ENCODE measurements at regions not wholly inside any gene's neighbourhood (a gene's known extent, or its start where the extent isn't known, plus 50 kb on each side); places are given as distances from the start of the nearest gene placed in this dataset.

DNA sequence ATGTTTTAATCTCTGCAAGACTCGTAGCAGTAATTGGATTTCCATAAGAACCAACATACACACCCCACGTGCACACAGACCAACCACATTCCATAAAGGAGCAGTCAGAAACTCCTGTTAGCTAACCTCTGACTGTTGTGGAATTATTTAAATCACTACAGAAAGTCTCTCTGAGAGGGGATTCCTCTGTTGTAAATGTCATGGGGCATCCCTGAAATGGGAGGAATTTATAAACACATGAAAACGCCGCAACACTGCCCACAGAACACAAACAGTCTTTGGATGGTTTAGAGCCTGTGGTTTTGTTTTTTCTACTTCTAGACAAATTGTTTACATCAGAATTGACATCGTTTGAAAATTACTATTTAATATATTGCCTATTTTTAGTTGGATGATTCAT, 740.1 kb upstream of the GRM7 start:
- WGBS, 2 donors = 58 to 61% methylated on average over 5 of the region's 5 CpGs
- H3K4me3 ChIP-seq (ENCODE audit: low read depth, poor library complexity, severe bottlenecking) = no peak overlapping the region
- TF ChIP-seq POLR2A (IDR thresholded peaks at IDR 0.05) = no peak
- TF ChIP-seq, protein P1, sequence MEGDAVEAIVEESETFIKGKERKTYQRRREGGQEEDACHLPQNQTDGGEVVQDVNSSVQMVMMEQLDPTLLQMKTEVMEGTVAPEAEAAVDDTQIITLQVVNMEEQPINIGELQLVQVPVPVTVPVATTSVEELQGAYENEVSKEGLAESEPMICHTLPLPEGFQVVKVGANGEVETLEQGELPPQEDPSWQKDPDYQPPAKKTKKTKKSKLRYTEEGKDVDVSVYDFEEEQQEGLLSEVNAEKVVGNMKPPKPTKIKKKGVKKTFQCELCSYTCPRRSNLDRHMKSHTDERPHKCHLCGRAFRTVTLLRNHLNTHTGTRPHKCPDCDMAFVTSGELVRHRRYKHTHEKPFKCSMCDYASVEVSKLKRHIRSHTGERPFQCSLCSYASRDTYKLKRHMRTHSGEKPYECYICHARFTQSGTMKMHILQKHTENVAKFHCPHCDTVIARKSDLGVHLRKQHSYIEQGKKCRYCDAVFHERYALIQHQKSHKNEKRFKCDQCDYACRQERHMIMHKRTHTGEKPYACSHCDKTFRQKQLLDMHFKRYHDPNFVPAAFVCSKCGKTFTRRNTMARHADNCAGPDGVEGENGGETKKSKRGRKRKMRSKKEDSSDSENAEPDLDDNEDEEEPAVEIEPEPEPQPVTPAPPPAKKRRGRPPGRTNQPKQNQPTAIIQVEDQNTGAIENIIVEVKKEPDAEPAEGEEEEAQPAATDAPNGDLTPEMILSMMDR (IDR thresholded peaks at IDR 0.05) = no peak
- intact Hi-C loops (cut with DNase I; ENCODE audit: low total_unique reads) = no loop called here
- no peak for DNase-seq (ENCODE audit: low spot score in 2 of 2)

DNA sequence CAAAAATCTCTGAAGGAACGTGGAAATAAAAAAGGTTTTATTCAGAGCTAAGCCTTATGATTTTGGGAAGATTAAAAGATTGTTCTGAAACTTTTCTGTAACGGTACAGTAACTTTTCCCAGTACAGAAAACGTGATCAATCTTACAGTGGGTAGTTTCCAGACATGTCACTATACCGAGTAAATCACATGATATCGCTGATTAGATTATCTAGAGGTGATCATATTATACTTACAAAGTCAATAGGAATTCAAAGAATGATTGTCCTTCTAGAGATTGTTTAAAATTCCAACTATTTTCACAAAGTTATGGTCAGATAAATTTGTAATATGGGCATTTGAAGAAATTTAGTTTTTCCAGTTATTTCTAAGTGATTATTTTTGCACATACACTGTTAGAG, 736.0 kb upstream of the GRM7 start:
- no peak overlapping the region for H3K4me3 ChIP-seq (ENCODE audit: low read depth, poor library complexity, severe bottlenecking)
- intact Hi-C loops (cut with DNase I; ENCODE audit: low total_unique reads) = no loop called here
- TF ChIP-seq POLR2A (IDR thresholded peaks at IDR 0.05) = no peak
- TF ChIP-seq, protein P1 (IDR thresholded peaks at IDR 0.05) = no peak
- WGBS, 2 donors = 81 to 86% methylated on average over 5 of the region's 5 CpGs
- no peak for DNase-seq (ENCODE audit: low spot score in 2 of 2)

DNA sequence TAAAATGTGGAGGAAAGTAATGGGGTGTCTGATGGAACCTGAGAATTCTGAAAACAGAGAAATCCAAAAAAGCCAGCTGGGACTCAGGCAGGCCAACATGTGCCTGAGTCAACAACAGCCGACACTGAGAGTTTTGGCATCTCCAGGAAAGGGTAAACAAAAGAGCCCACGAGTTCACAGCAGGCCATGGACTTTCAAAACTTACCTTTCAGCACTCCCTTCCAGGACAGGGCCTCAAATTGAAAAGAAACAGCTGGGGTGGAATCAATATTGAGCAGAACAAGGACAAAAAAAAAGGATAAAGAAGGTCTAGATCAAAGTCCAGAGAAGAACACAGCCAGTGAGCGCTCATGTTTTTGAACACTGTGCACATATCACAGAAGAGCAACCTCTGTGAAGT, 735.4 kb upstream of the GRM7 start:
- TF ChIP-seq, protein P1 (IDR thresholded peaks at IDR 0.05) = no peak
- no peak for TF ChIP-seq POLR2A (IDR thresholded peaks at IDR 0.05)
- intact Hi-C loops (cut with DNase I; ENCODE audit: low total_unique reads) = no loop called here
- H3K4me3 ChIP-seq (ENCODE audit: low read depth, poor library complexity, severe bottlenecking) = no peak overlapping the region
- DNase-seq (ENCODE audit: low spot score in 2 of 2) = no peak
- 55 to 60% methylated on average over 3 of the region's 3 CpGs for WGBS, 2 donors

DNA sequence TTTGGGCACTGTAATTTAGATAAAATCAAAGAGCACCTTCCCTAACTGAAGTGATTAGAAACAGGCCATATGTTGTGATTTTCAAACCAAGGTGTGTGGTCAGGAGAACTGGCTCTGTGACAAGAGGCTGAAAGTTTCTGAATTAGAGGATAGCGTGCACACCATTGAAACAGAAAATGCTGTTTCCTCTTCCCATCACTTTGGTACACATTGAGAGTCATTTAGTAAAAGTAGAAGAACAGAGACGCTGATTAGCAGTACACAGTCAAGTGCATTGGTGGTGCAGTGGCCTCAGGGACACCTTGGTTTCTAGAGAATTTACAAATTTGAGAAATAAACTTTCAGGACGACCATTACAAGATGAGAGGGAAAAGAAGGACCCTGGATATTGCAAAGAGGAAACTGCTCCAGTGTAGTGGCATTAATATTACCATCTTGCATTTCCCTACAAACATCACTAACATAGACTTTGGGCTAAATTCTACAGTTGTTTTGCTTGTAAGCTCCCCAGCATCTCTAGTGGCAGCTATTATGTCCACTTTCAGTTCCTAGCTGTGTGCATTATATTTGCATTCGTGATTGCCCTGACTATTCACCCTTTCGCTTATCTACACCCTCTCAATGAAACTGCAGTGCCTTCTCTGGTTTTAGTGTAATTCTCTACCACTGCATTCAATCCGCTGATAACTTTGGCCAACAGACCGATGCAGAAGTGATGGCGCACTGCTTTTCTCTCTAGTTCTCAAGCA, 728.1 kb upstream of the GRM7 start:
- no peak overlapping the region for H3K4me3 ChIP-seq (ENCODE audit: low read depth, poor library complexity, severe bottlenecking)
- no peak for TF ChIP-seq POLR2A (IDR thresholded peaks at IDR 0.05)
- TF ChIP-seq, protein P1 (IDR thresholded peaks at IDR 0.05) = no peak
- intact Hi-C loops (cut with DNase I; ENCODE audit: low total_unique reads) = no loop called here
- 85 to 90% methylated on average over 8 of the region's 8 CpGs for WGBS, 2 donors
- no peak for DNase-seq (ENCODE audit: low spot score in 2 of 2)

DNA sequence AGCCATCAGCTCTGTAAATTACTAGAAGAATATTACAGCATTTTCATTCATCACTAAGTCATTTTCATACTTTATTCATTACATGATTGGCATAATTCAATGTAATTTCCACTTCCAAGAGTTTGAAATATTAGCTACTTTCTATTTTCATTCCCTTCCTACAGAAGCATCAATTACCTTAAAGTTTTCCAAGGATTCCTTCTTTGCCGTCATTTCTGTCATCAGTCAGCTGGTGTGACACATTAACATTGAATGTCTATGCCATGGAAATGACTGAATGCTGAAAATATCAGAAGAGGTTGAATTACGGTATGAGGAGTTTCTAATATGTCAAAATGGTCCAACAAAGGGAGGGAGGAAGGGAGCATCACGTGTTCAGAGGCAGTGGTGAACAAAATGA, 718.2 kb upstream of the GRM7 start:
- WGBS, 2 donors = 58 to 67% methylated on average over 3 of the region's 3 CpGs
- intact Hi-C loops (cut with DNase I; ENCODE audit: low total_unique reads) = no loop called here
- no peak overlapping the region for H3K4me3 ChIP-seq (ENCODE audit: low read depth, poor library complexity, severe bottlenecking)
- TF ChIP-seq, protein P1 (IDR thresholded peaks at IDR 0.05) = no peak
- TF ChIP-seq POLR2A (IDR thresholded peaks at IDR 0.05) = no peak
- no peak for DNase-seq (ENCODE audit: low spot score in 2 of 2)

DNA sequence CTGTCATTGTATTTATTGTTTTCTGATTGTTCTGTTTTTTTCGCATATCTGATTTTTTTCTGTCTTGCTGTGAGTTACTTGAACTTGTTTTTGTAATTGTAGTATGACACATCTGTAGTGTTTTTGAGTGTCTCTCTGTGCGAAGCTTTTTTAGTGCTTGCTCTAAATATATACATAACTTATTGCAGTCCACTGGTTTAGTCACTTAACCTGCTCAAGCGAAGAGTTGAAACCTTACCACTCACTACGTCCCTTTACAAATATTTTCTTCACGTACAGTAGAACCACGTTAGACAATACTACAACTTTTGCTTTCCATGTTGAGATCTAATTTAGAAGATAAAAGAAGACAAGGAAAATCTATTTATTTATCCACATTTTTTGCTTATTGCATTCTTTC, 713.0 kb upstream of the GRM7 start:
- intact Hi-C loops (cut with DNase I; ENCODE audit: low total_unique reads) = no loop called here
- WGBS, 2 donors = 92% methylated on average over 6 of the region's 6 CpGs
- no peak overlapping the region for H3K4me3 ChIP-seq (ENCODE audit: low read depth, poor library complexity, severe bottlenecking)
- no peak for DNase-seq (ENCODE audit: low spot score in 2 of 2)
- TF ChIP-seq, protein P1 (IDR thresholded peaks at IDR 0.05) = no peak
- no peak for TF ChIP-seq POLR2A (IDR thresholded peaks at IDR 0.05)
